Ovary (tissue), 3 donors: ENCODE measurements at regions not wholly inside any gene's neighbourhood (a gene's known extent, or its start where the extent isn't known, plus 50 kb on each side); places are given as distances from the start of the nearest gene placed in this dataset.

ENCODE experiments used
- CTCF ChIP-seq, 3 donors: fragments of 450-650 bp in 2 of 3; fragments of 200-600 bp in 1 of 3; IDR thresholded peaks; one replicate each; pipeline versions ENCODE4 v1.5.1 to v1.8.0; 2016 to 2022; ENCODE audit warnings: antibody characterized with exemption in 3 of 3, mild to moderate bottlenecking in 1 of 3
- EP300 ChIP-seq: sonication (generic); formaldehyde crosslinking; IDR thresholded peaks from one replicate; pipeline ENCODE4 v1.6.1; 2017; ENCODE audit warnings: antibody characterized with exemption
- POLR2A ChIP-seq: fragments of 450-650 bp; IDR thresholded peaks from one replicate; pipeline ENCODE4 v1.6.1; 2017; ENCODE audit warnings: antibody characterized with exemption, mild to moderate bottlenecking, moderate library complexity
- donor health status: DM: no; HTN: no; CAD: no.

- no peak for TF ChIP-seq CTCF (IDR thresholded peaks at IDR 0.05)
- no peak for TF ChIP-seq POLR2A
- no peak for TF ChIP-seq EP300
These were observed 434.3 kb upstream of the SEMA3D start for GRCh38 chr7:85620936-85621685.
